ENCODE measurements at regions not wholly inside any gene's neighbourhood (a gene's known extent, or its start where the extent isn't known, plus 50 kb on each side); places are given as distances from the start of the nearest gene placed in this dataset.

GRCh38 chr3:68151359-68151758 lies 496.9 kb upstream of the SUCLG2 start:
- no peak for TF ChIP-seq POLR2A (IDR thresholded peaks at IDR 0.05; ENCODE audit: low read length)
- TF ChIP-seq GATA1 (IDR thresholded peaks at IDR 0.05; ENCODE audit: low read depth, low read length): no peak

Measured in erythroblast (primary cell).